A549 (cell line): ENCODE measurements at regions not wholly inside any gene's neighbourhood (a gene's known extent, or its start where the extent isn't known, plus 50 kb on each side); places are given as distances from the start of the nearest gene placed in this dataset.

ENCODE experiments used
- CHD2 ChIP-seq: fragments of 150-350 bp; IDR thresholded peaks from 2 replicates; pipeline ENCODE4 v1.6.1; 2014; ENCODE audit warnings: low read length; ENCODE audit not compliant: partially characterized antibody
- HOXB5 ChIP-seq: fragments of 250-450 bp; sonication (Bioruptor Pico); IDR thresholded peaks from 2 replicates; pipeline ENCODE4 v1.5.0; 2020; ENCODE audit warnings: mild to moderate bottlenecking, moderate library complexity
- POLR2A ChIP-seq: IDR thresholded peaks from 2 replicates; pipeline ENCODE4 v1.6.1; 2012; ENCODE audit warnings: mild to moderate bottlenecking, low read length

GRCh38 chr5:14022971-14023370, 78.5 kb upstream of the DNAH5 start:
- no peak for TF ChIP-seq HOXB5 (CRISPR knock-in tag)
- no peak for TF ChIP-seq POLR2A
- no peak for TF ChIP-seq CHD2
